NCI-H1694 treated with DMSO at 0.1 percent for 48 hours (cell line): ENCODE measurements at regions not wholly inside any gene's neighbourhood (a gene's known extent, or its start where the extent isn't known, plus 50 kb on each side); places are given as distances from the start of the nearest gene placed in this dataset.

Source experiments
- DNase-seq: peaks from one replicate; lab custom pipeline; 2025; lab: John Stamatoyannopoulos, UW

- DNase-seq = no peak
These were observed 1041.5 kb upstream of the MANEA start for GRCh38 chr6:94535798-94536197.

DNA sequence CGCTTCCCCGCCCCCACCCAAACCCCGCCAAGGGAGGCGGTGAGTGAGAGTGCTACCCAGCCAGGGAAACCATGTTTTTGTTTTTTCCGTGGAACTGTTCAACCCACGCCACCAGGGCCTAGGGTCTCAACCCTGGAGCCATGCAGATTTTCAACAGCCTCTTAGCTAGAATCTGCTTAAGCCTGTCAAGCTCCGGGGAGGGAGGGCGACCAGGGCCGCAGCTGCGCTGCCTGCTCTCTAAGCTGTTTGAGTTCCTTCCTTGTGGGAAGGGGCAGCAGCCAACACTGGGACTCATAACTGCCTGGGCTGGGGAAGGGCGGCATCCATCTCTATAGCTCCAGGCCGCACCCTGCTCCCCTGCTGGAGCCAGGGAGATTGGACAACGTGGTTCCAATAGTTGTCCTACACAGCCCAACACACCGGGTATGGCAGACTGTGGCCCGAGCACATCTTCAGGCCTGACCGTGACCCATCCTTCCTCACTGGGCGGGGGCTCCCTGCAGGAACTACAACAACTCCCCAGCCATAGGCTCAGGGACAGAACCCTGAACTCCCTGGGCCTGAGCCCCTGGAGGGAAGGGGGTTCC lies 1065.7 kb upstream of the MANEA start:
- no peak for DNase-seq

GRCh38 chr6:94510877-94511276 lies 1066.5 kb upstream of the MANEA start:
- DNase-seq = no peak

DNA sequence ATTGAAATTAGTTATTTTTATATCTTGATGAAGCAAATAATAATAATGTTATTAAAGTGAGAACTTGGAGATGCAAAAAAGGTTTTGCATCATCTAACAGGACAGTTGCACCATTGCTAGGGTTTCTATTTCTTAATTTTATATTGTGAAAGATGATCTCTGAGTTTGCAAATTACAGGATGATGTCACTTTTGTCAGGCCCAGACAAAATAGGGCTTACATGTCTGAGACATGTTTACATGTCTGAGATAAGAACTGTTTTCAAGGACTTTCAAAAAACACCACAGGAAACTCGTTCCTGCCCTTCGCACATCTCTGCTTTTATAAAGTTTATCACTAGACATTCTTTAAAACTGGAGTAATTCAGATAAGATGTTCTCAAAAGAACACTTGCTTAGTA lies 1075.8 kb upstream of the MANEA start:
- DNase-seq = no peak

- DNase-seq = no peak
These were observed 1078.7 kb upstream of the EPHA7 start for GRCh38 chr6:94498099-94498498.

DNA sequence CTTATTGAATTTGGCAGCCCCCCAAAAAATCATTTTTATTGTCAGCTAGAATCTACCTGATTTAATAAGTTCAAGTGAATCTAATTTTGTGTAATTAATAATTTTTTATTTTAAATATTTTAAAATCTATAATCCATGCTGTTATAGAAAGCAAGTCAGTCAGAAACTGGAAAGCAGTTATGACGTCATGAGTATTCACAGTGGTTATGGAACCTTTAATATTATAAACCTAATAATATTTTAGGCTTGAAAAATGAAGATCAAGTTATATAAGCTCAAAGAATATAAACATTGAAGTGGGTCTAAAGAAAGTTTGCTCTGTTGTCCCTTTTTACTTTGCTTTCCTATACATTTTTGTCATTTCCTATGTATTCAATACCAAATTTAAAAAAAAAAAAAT lies 1075.1 kb upstream of the EPHA7 start:
- DNase-seq = no peak

- DNase-seq = no peak
These were observed 1068.0 kb upstream of the EPHA7 start for GRCh38 chr6:94487371-94487770.

GRCh38 chr6:94478133-94479005 lies 1059.0 kb upstream of the EPHA7 start:
- peak; percentile 61 for DNase-seq

- DNase-seq = no peak
These were observed 1049.5 kb upstream of the EPHA7 start for GRCh38 chr6:94468830-94469229.

DNA sequence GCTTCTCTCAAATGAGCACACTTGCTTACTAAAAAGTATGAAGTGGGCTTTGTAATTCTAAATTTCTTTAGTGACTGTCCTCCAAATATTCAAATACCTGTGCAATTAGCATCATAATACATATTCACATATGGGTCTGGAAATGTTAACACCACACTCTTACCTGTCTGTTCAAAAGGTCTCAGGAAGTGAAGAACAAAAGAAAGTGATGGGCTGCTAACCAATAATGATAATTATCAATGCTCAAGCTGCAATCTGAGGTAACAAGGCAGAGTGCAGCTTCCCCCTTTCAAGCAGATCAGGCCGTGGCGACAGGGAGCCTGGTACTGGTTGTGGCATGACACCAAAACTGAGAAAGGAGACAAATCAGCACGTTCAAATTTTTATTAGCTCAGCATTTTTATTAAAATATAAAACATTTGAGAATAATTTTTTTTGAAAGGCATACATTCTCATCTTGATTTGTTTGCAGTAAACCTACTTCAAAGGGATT lies 1044.7 kb upstream of the EPHA7 start:
- no peak for DNase-seq

DNA sequence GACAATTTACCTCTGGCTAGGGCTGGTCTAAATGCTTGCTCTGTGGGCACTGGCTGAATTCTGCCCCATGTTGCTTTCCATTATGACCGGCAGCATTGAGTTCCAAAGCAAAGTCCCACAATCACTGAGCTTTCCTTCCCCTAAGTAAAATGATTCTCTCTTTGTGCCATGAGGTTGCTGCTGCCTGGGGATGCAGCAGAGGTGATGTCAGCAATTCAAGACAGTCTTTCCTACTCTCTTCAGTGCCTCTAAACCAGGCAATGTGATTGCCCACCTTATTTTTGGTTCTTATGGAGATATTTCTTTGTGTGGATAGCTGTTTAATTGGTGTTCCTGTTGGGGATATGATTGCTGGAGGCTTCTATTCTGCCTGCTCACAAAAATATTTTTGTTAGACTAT lies 1043.9 kb upstream of the EPHA7 start:
- DNase-seq = no peak

- no peak for DNase-seq
These were observed 1042.9 kb upstream of the EPHA7 start for GRCh38 chr6:94462231-94462630.

DNA sequence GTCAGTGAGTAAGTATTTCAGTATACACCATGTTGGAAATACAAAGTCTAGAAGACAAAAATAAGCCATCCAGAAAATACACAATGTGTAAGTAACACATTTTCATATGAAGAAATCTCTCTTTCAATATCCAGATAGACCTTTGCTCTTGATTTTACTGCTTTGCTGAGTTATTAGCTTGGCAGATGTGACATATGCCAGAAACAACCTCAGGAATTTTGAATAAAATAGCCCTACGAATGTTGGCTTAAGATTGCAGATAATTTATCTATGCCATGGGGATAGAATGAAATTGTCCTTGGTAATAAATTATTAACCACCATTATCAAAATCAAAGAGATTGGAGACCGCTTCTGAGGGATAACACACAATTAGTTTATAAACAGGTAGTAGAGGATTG lies 1036.9 kb upstream of the EPHA7 start:
- no peak for DNase-seq

DNA sequence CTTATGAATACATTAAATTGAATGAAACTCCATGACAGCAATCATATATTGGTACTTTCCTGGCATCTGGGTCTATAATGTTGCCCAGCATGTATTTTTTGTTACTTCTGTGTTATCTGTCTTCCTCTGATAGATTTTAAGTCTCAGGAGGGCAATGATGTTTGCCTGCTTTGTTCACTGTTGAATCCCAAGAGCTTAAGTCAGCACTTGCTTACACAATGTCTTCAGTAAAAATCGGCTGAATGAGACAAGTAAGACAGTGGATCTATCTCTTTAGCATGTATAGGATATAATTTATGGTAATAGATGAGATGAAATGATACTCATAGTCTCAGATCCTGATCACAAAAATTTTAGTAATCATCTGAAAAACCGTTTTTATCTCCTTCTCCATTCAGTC lies 1034.9 kb upstream of the EPHA7 start:
- no peak for DNase-seq

GRCh38 chr6:94446120-94446519 lies 1026.8 kb upstream of the EPHA7 start:
- no peak for DNase-seq

DNA sequence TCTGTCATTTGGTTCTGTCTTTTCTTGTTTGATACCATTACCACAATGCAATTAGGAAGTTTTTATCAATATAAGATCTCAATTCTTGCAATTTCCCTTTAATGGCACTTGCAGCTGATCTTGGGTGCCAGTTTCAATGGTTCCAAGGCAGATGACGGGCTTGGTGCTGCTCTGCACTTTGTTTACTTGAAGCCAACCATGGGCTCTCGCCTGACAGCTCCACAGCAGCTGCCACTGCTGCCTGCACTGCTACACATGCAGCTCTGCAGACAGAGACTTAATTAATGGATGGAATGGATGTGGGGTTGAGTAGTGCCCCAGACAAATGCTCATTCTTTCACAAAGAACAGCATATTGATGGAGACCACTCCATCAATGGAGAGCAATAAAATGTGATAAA lies 1024.3 kb upstream of the EPHA7 start:
- no peak for DNase-seq

GRCh38 chr6:94424692-94425091 lies 1005.3 kb upstream of the EPHA7 start:
- no peak for DNase-seq

GRCh38 chr6:94417363-94417762 lies 998.0 kb upstream of the EPHA7 start:
- DNase-seq = no peak

DNA sequence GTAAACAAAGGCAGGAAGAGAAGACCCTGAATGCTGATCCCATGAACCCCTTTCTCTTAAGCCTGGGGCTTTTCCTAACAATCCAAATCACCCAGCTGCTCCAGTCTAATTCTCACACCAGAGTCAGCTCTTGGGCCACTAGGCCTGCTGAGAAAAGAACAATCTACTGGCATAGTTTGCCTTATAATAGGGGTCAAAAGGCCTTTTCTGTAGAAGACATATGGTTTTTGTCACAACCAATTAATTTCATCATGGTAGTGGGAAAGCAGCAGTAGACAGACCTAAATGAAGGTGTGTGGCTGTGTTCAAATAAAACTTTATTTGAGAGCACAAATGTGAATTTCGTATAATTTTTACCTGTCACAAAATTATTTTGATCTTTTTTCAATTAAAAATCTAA lies 994.7 kb upstream of the EPHA7 start:
- DNase-seq = no peak

GRCh38 chr6:94401311-94401710 lies 982.0 kb upstream of the EPHA7 start:
- DNase-seq = no peak

DNA sequence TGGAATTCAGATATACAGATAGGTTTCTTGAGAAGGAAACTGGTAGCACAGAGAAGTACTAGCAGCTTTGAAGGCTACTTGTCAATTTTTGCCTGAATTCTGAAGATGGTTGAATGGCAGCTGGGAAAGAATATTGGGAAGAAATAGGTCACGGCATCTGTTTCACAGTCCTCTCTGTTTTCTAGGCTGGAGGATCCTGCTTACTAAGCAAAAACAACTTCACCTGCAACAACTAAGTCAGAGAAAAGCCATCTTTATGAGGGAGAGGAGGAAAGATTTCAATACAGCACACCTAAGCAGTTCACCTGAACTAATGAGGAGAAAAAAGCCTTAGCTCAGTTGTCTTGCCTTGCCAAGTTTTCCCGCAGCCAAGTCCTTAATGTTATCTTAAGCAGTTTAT lies 975.5 kb upstream of the EPHA7 start:
- DNase-seq = no peak

DNA sequence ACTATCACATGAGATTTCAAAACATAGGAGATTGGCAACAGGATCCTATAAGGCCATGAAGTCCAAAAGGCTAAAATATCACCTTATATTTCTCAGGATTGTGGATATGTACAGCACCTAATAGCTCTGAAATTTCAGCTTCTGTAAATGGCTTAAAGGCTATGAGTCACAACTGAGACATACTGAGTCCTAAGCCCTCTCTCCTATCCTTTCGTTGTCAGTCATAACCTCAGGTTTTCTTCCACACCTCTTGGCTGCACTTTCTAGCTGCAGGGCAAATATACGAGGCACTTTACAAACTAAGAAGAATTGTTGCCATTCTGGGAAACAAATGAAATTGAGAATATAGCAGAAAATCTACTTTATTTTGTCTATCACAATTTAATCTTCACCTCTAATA lies 969.9 kb upstream of the EPHA7 start:
- no peak for DNase-seq

- DNase-seq = no peak
These were observed 958.5 kb upstream of the EPHA7 start for GRCh38 chr6:94377835-94378234.

GRCh38 chr6:94376876-94377275 lies 957.5 kb upstream of the EPHA7 start:
- DNase-seq = no peak
